SKM-1 treated with dmso at 0.1 percent for 144 hours (cell line): ENCODE measurements at regions not wholly inside any gene's neighbourhood (a gene's known extent, or its start where the extent isn't known, plus 50 kb on each side); places are given as distances from the start of the nearest gene placed in this dataset.

ENCODE experiments used
- DNase-seq: peaks from one replicate; lab custom pipeline; 2025; ENCODE audit not compliant: unreplicated experiment; lab: John Stamatoyannopoulos, UW

- DNase-seq, result peak; percentile 34
Observed at GRCh38 chr2:40507432-40507831, 55.5 kb upstream of the SLC8A1 start.

GRCh38 chr2:40510304-40510703, 58.4 kb upstream of the SLC8A1 start:
- no peak for DNase-seq

- peak; percentile 58 for DNase-seq
Observed at GRCh38 chr2:40511661-40512213, 59.8 kb upstream of the SLC8A1 start.

GRCh38 chr2:40512256-40512655, 60.4 kb upstream of the SLC8A1 start:
- no peak for DNase-seq

- DNase-seq, result peak; percentile 58
Observed at GRCh38 chr2:40513201-40513600, 61.3 kb upstream of the SLC8A1 start.

GRCh38 chr2:40516604-40517003, 64.7 kb upstream of the SLC8A1 start:
- DNase-seq, result no peak

GRCh38 chr2:40528564-40528963, 76.7 kb upstream of the SLC8A1 start:
- no peak for DNase-seq

GRCh38 chr2:40531359-40531758, 79.5 kb upstream of the SLC8A1 start:
- no peak for DNase-seq

- DNase-seq, result no peak
Observed at GRCh38 chr2:40534528-40534927, 82.6 kb upstream of the SLC8A1 start.

GRCh38 chr2:40535972-40536371, 84.1 kb upstream of the SLC8A1 start:
- DNase-seq, result no peak

- no peak for DNase-seq
Observed at GRCh38 chr2:40540026-40540425, 88.1 kb upstream of the SLC8A1 start.

GRCh38 chr2:40543381-40543780, 91.5 kb upstream of the SLC8A1 start:
- DNase-seq, result no peak

- no peak for DNase-seq
Observed at GRCh38 chr2:40544072-40544471, 92.2 kb upstream of the SLC8A1 start.

GRCh38 chr2:40545645-40546044, 93.8 kb upstream of the SLC8A1 start:
- no peak for DNase-seq

- no peak for DNase-seq
Observed at GRCh38 chr2:40546439-40547191, 94.7 kb upstream of the SLC8A1 start.

- DNase-seq, result no peak
Observed at GRCh38 chr2:40548521-40548920, 96.6 kb upstream of the SLC8A1 start.

- DNase-seq, result no peak
Observed at GRCh38 chr2:40550085-40550484, 98.2 kb upstream of the SLC8A1 start.

GRCh38 chr2:40551081-40551480, 99.2 kb upstream of the SLC8A1 start:
- DNase-seq, result no peak

GRCh38 chr2:40554665-40555294, 102.9 kb upstream of the SLC8A1 start:
- peak; percentile 72 for DNase-seq

- peak; percentile 7 for DNase-seq
Observed at GRCh38 chr2:40556293-40556692, 104.4 kb upstream of the SLC8A1 start.

GRCh38 chr2:40556739-40557138, 104.8 kb upstream of the SLC8A1 start:
- DNase-seq, result no peak

- DNase-seq, result peak; percentile 81
Observed at GRCh38 chr2:40558761-40559160, 106.9 kb upstream of the SLC8A1 start.
